ENCODE measurements at regions not wholly inside any gene's neighbourhood (a gene's known extent, or its start where the extent isn't known, plus 50 kb on each side); places are given as distances from the start of the nearest gene placed in this dataset.
A peak's percentile ranks its signal among the peaks of the same experiment; 100 is the strongest.

DNA sequence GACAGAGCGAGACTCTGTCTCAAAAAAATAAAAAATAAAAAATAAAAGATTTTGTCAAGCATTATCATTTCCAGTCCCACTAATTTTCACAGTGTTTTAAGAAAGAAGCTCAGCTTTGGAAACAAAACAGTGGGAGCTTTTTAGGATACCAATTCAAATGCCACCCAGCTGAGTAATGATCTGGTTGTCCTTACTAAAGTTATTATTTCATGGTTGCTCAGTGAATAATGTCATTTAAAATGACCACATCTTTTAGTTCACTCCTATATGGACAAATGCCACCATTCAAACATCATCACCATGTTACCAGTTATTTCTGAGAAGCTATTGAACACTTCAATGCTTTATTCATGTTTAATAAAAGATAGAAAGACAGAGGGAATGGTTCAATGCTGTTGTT, 365.0 kb downstream of the CCER1 start:
- 92 to 93% methylated on average over 1 of the region's 1 CpG for WGBS, 2 donors
- TF ChIP-seq, protein P1, sequence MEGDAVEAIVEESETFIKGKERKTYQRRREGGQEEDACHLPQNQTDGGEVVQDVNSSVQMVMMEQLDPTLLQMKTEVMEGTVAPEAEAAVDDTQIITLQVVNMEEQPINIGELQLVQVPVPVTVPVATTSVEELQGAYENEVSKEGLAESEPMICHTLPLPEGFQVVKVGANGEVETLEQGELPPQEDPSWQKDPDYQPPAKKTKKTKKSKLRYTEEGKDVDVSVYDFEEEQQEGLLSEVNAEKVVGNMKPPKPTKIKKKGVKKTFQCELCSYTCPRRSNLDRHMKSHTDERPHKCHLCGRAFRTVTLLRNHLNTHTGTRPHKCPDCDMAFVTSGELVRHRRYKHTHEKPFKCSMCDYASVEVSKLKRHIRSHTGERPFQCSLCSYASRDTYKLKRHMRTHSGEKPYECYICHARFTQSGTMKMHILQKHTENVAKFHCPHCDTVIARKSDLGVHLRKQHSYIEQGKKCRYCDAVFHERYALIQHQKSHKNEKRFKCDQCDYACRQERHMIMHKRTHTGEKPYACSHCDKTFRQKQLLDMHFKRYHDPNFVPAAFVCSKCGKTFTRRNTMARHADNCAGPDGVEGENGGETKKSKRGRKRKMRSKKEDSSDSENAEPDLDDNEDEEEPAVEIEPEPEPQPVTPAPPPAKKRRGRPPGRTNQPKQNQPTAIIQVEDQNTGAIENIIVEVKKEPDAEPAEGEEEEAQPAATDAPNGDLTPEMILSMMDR (IDR thresholded peaks at IDR 0.05; ENCODE audit: control extremely low read depth, extremely low read depth) = no peak
- no peak for ATAC-seq (ENCODE audit: insufficient read depth, low FRiP score)

DNA sequence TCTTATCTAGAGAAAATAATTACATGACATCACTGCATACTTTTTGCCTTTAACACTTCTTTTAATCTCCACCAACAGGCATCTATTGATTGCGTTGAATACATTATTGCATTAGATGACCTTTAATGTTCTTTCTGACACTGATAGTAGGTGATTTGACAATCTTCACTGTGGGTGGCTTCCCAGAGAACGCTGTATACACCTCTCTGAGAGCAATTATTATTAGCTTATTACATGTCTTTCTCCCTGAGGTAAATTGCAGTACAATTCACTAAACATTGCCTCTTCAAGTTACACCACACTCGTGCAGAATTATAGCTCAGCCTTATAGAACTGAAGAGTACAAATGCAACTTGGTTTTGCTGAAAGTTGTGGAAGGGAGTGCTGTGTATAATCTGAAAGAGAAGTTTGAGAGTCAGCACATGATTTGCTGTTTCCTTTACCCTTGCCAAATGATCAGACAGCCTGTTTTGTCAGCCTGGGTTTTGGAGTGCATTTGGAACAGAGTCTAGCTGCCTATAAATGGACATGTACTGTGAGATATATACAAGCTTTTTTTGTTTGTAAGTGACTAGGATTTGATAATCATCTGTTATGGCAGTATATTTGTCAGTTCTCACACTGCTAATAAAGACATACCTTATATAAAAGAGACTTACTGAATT, 369.2 kb downstream of the CCER1 start:
- Histone ChIP-seq H3K9me3 (ENCODE audit: control insufficient read depth in 4 of 4, insufficient read depth in 3 of 4, low read length in 3 of 4) (no peaks in the 10 kb centered on the region), H3K27ac (ENCODE audit: low read depth in 1 of 2, low read length in 1 of 2) (no peak overlapping the region), H3K9ac (ENCODE audit: insufficient read depth in 1 of 2, low read length in 2 of 2) (no peak overlapping the region), H3K4me1 (ENCODE audit: control insufficient read depth in 5 of 5, insufficient read depth in 5 of 5, low read length in 5 of 5) (peaks cover 0 to 7% (median 0%) of the 10 kb centered on the region in 5 donors), H3K4me3 (no peak overlapping the region), H3K27me3 (ENCODE audit: control insufficient read depth in 3 of 3, insufficient read depth in 3 of 3, low read length in 2 of 3) (no peaks in the 10 kb centered on the region), H3K36me3 (ENCODE audit: control insufficient read depth in 4 of 4, insufficient read depth in 4 of 4, low read length in 4 of 4) (no peaks in the 10 kb centered on the region)
- TF ChIP-seq, protein P1 (IDR thresholded peaks at IDR 0.05; ENCODE audit: control extremely low read depth, extremely low read depth) = no peak
- 71 to 82% methylated on average over 3 of the region's 3 CpGs for WGBS, 2 donors
- ATAC-seq (ENCODE audit: insufficient read depth, low FRiP score) (no peak), DNase-seq (peak in 2 of 3 donors; percentile 30 to 49)

More for the DNA sequence above, 365.0 kb downstream of the CCER1 start:
- Histone ChIP-seq H3K27ac (ENCODE audit: low read depth in 1 of 2, low read length in 1 of 2) (no peak overlapping the region), H3K27me3 (ENCODE audit: control insufficient read depth in 3 of 3, insufficient read depth in 3 of 3, low read length in 2 of 3) (no peaks in the 10 kb centered on the region), H3K9me3 (ENCODE audit: control insufficient read depth in 4 of 4, insufficient read depth in 3 of 4, low read length in 3 of 4) (no peaks in the 10 kb centered on the region), H3K36me3 (ENCODE audit: control insufficient read depth in 4 of 4, insufficient read depth in 4 of 4, low read length in 4 of 4) (no peaks in the 10 kb centered on the region), H3K4me1 (ENCODE audit: control insufficient read depth in 5 of 5, insufficient read depth in 5 of 5, low read length in 5 of 5) (peaks cover 0 to 5% (median 0%) of the 10 kb centered on the region in 5 donors), H3K9ac (ENCODE audit: insufficient read depth in 1 of 2, low read length in 2 of 2) (no peak overlapping the region), H3K4me3 (no peak overlapping the region)
- DNase-seq = no peak

DNA sequence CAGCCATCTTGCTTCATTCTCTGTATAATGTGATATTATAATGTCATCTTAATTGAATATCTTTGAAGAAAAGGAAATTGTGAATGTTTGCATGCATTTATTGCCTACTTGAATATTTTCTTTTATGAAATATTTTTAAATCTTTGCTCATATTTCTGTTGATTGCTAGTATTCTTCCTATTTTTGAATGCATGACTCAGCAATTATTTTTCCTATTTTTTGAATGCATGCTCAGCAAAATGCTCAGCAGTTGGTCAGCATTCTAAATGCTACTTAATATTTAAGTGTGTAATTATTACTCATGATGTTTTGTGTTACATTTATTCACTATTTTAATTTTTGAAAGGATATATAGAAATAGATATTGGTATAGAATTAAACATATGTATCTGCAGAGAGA, 378.3 kb downstream of the CCER1 start:
- peaks cover 0 to 4% (median 0%) of the 10 kb centered on the region in 4 donors for H3K9me3 ChIP-seq (ENCODE audit: control insufficient read depth in 4 of 4, insufficient read depth in 3 of 4, low read length in 3 of 4)
- no peak for ATAC-seq (ENCODE audit: insufficient read depth, low FRiP score)
- TF ChIP-seq, protein P1 (IDR thresholded peaks at IDR 0.05; ENCODE audit: control extremely low read depth, extremely low read depth) = no peak
- H3K4me1 ChIP-seq (ENCODE audit: control insufficient read depth in 5 of 5, insufficient read depth in 5 of 5, low read length in 5 of 5) = peaks cover 0 to 3% (median 0%) of the 10 kb centered on the region in 5 donors
- no peaks in the 10 kb centered on the region for H3K27me3 ChIP-seq (ENCODE audit: control insufficient read depth in 3 of 3, insufficient read depth in 3 of 3, low read length in 2 of 3)
- no peaks in the 10 kb centered on the region for H3K36me3 ChIP-seq (ENCODE audit: control insufficient read depth in 4 of 4, insufficient read depth in 4 of 4, low read length in 4 of 4)
- no peak overlapping the region for H3K27ac ChIP-seq (ENCODE audit: low read depth in 1 of 2, low read length in 1 of 2)
- H3K9ac ChIP-seq (ENCODE audit: insufficient read depth in 1 of 2, low read length in 2 of 2) = no peak overlapping the region
- H3K4me3 ChIP-seq = no peak overlapping the region
- no peak for DNase-seq

DNA sequence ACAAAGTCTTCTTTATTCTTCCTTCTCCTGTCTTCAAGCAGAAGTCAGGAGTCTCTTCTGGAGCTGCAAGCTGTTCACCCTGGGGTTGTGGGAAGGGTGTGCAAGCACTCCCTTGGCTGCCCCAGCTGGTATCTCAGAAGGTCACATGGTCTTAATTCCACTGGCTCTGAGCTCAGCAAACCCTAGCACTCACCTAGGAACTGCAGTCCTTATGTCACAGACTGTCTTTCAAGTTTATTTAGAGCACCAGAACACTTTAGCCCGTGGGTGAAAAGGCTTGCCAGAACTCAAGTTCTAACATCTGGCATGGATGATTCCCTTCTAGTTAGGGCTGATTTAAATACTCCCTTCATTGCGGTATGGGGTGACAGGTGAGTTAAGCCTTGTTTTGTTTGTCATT, 379.0 kb downstream of the CCER1 start:
- no peak for ATAC-seq (ENCODE audit: insufficient read depth, low FRiP score)
- TF ChIP-seq, protein P1 (IDR thresholded peaks at IDR 0.05; ENCODE audit: control extremely low read depth, extremely low read depth) = no peak
- Histone ChIP-seq H3K4me3 (no peak overlapping the region), H3K9ac (ENCODE audit: insufficient read depth in 1 of 2, low read length in 2 of 2) (no peak overlapping the region), H3K4me1 (ENCODE audit: control insufficient read depth in 5 of 5, insufficient read depth in 5 of 5, low read length in 5 of 5) (no peaks in the 10 kb centered on the region), H3K27ac (ENCODE audit: low read depth in 1 of 2, low read length in 1 of 2) (no peak overlapping the region), H3K27me3 (ENCODE audit: control insufficient read depth in 3 of 3, insufficient read depth in 3 of 3, low read length in 2 of 3) (no peaks in the 10 kb centered on the region), H3K9me3 (ENCODE audit: control insufficient read depth in 4 of 4, insufficient read depth in 3 of 4, low read length in 3 of 4) (peaks cover 0 to 4% (median 0%) of the 10 kb centered on the region in 4 donors), H3K36me3 (ENCODE audit: control insufficient read depth in 4 of 4, insufficient read depth in 4 of 4, low read length in 4 of 4) (no peaks in the 10 kb centered on the region)
- WGBS, 2 donors = 79 to 88% methylated on average over 2 of the region's 2 CpGs
- DNase-seq = no peak

Data from lung (tissue), 11 donors.